Upper lobe of left lung (tissue), 4 donors: ENCODE measurements at regions not wholly inside any gene's neighbourhood (a gene's known extent, or its start where the extent isn't known, plus 50 kb on each side); places are given as distances from the start of the nearest gene placed in this dataset.

Source experiments
- CTCF ChIP-seq, 6 experiments: fragments of 450-650 bp in 4 of 6; fragments of 200-600 bp in 2 of 6; sonication (generic) in 2 of 6; IDR thresholded peaks; one replicate each; pipeline ENCODE4 v1.5.1; 2016 to 2019; ENCODE audit warnings: antibody characterized with exemption in 6 of 6
- EP300 ChIP-seq, 4 donors: sonication (generic); formaldehyde crosslinking; IDR thresholded peaks; one replicate each; pipeline ENCODE4 v1.5.1; 2017; ENCODE audit warnings: antibody characterized with exemption in 4 of 4, control low read depth in 2 of 4
- POLR2A ChIP-seq, 4 donors: fragments of 450-650 bp; IDR thresholded peaks; one replicate each; pipeline ENCODE4 v1.5.1; 2016 to 2017; ENCODE audit warnings: antibody characterized with exemption in 4 of 4, mild to moderate bottlenecking in 2 of 4

DNA sequence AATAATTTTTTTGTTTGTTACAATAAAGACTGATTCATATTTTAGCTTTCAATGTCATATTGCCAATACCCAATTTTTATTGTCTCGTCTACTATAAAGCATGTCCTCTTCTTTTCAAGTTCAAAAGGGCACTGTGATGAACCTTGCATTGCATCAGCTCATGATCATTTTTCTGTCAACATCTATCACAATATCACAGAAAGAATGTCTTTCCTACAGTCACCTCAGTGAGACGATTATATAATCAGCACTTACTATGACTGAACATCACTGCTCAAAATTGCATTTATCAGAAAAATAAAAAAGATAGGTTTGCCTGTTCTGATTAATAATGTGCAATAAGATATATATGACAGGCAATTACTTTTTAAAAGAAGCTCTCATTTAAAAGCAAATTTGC is 228.7 kb upstream of the LRFN5 start:
- TF ChIP-seq CTCF (IDR thresholded peaks at IDR 0.05) (no peak), EP300 (IDR thresholded peaks at IDR 0.05) (no peak), POLR2A (IDR thresholded peaks at IDR 0.05) (no peak)
